Heart left ventricle (tissue), 16 donors: ENCODE measurements at regions not wholly inside any gene's neighbourhood (a gene's known extent, or its start where the extent isn't known, plus 50 kb on each side); places are given as distances from the start of the nearest gene placed in this dataset.

Experiments
- ATAC-seq, 4 donors: fragments of 200-7000 bp; cut with Tn5 transposase; one replicate each; pipeline ENCODE4 v1.9.1; 2020 to 2022; ENCODE audit warnings: moderate library complexity in 4 of 4, mild to moderate bottlenecking in 3 of 4, moderate number of reproducible peaks in 1 of 4
- DNase-seq, 5 donors: peaks; one replicate each; pipeline ENCODE4 v3.0.0-alpha.2; 2020
- H3K27ac ChIP-seq, 12 donors: fragments of 200-600 bp; sonication (generic) in 4 of 12; one replicate each; pipeline versions ENCODE4 v1.5.0 to v1.8.0; 2016 to 2022; ENCODE audit warnings: mild to moderate bottlenecking in 2 of 12
- H3K27me3 ChIP-seq, 9 donors: fragments of 200-600 bp; sonication (generic) in 2 of 9; one replicate each; pipeline versions ENCODE4 v1.5.1 to v1.8.0; 2016 to 2022; ENCODE audit warnings: mild to moderate bottlenecking in 3 of 9
- H3K36me3 ChIP-seq, 9 donors: fragments of 200-600 bp; sonication (generic) in 2 of 9; one replicate each; pipeline versions ENCODE4 v1.5.0 to v1.8.0; 2018 to 2022; ENCODE audit warnings: mild to moderate bottlenecking in 2 of 9
- H3K4me1 ChIP-seq, 12 donors: fragments of 200-600 bp; sonication (generic) in 4 of 12; one replicate each; pipeline versions ENCODE4 v1.5.0 to v1.8.0; 2016 to 2022; ENCODE audit warnings: mild to moderate bottlenecking in 3 of 12
- H3K4me3 ChIP-seq, 12 donors: fragments of 200-600 bp; sonication (generic) in 4 of 12; one replicate each; pipeline versions ENCODE4 v1.5.0 to v1.8.0; 2017 to 2022; ENCODE audit warnings: mild to moderate bottlenecking in 9 of 12, moderate library complexity in 4 of 12
- H3K9me3 ChIP-seq, 12 donors: fragments of 200-600 bp; sonication (generic) in 4 of 12; one replicate each; pipeline versions ENCODE4 v1.5.0 to v1.8.0; 2016 to 2022; ENCODE audit warnings: mild to moderate bottlenecking in 1 of 12
- POLR2A ChIP-seq, 2 donors: fragments of 450-650 bp; IDR thresholded peaks; one replicate each; pipeline ENCODE4 v1.6.1; 2017; ENCODE audit warnings: antibody characterized with exemption in 2 of 2, mild to moderate bottlenecking in 2 of 2, moderate library complexity in 2 of 2
- WGBS, 4 donors: extraction: QIAGEN DNeasy Blood & Tissue Kit in 2 of 4; methylation state at CpG; one replicate each; pipeline versions ENCODE4 v1.1.5 to v1.1.7; 2013 to 2018; 5-methylcytosine and 5-hydroxymethylcytosine counted together
- intact Hi-C, 10 donors: fragments of 100-400 bp; cut with DNase I; formaldehyde crosslinking; loops; one replicate each; pipeline versions ENCODE4 v1.11.1 to v1.14.2; 2022
- TF ChIP-seq, protein P1 (sequence below), 12 donors: fragments of 200-600 bp; sonication (generic) in 4 of 12; IDR thresholded peaks; one replicate each; pipeline versions ENCODE4 v1.5.0 to v1.8.0; 2018 to 2022; ENCODE audit warnings: antibody characterized with exemption in 12 of 12, mild to moderate bottlenecking in 5 of 12
- donor health status: ischemic (EF 13 %, LVEDD 7.1; RV severe dilation, severe dysfunction).
- donor health status: healthy with polysubstance abuse.
- donor health status: DM: no; HTN: yes; CAD: no.
- donor health status: DM: no; HTN: no; CAD: no.
- donor health status: ischemic (EF 25% LVEDD 6.9; RV normal size, moderate dysfunction).
- donor health status: ischemic (EF 25% LVEDD 5.7; RV mildly dilated, moderate dysfunction).
- donor health status: healthy.
- donor health status: DM: yes; HTN: yes; CAD: no.
- donor health status: ischemic (EF 35%, LVEDD 5.7; RV mildly dilated, moderate dysfunction).
- donor health status: nonischemic (EF 11% LVEDD 7.7; RV severe dilation, severe dysfunction).
- donor health status: DM: yes; HTN: yes; CAD: no.
- donor health status: PGD.
- donor health status: ischemic (EF 29% LVEDD 5.4; RV normal size, mild dysfunction).
- donor health status: nonischemic (EF 23%, LVEDD 6.1; RV moderate dilation, normal function).

DNA sequence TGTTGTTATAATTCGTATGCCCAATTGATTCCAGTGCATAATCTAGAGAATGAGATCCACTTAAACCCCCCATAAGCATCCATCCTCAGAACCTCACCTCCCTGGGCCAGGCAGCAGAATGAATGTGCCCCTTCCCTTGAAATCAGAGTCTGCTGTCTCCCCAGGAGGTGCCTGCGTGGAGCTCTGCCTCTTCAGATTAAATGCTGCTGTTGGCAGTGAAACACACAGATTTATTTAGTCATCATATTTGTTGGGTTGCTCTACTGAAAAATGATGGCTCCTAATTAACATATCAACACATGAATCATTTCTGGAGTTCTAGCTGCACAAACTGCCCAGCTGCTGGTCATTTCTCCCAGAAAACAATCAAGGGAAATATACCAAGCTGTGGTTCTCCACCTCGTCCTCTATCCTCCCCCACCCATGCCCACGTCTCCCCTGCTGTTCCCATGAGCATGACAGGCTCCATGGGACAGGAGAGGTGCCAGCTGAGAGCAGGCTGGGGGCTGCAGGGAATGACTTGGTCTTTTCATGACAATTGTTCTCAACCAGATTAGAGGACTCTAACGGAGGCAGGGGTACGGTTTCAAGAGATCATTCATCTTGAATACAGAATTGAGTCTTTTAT, 633.1 kb downstream of the CDH26 start:
- H3K4me1 ChIP-seq = no peaks in the 10 kb centered on the region
- no peaks in the 10 kb centered on the region for H3K9me3 ChIP-seq
- 62 to 69% (median 66%) methylated on average over 6 of the region's 6 CpGs for WGBS, 4 donors
- no peak for DNase-seq
- H3K36me3 ChIP-seq = no peaks in the 10 kb centered on the region
- no peak overlapping the region for H3K4me3 ChIP-seq
- H3K27me3 ChIP-seq = peaks cover 0 to 8% (median 0%) of the 10 kb centered on the region in 9 donors
- no peak for ATAC-seq
- intact Hi-C loops = no loop called here
- no peak overlapping the region for H3K27ac ChIP-seq
- no peak for TF ChIP-seq POLR2A (IDR thresholded peaks at IDR 0.05)
- TF ChIP-seq, protein P1, sequence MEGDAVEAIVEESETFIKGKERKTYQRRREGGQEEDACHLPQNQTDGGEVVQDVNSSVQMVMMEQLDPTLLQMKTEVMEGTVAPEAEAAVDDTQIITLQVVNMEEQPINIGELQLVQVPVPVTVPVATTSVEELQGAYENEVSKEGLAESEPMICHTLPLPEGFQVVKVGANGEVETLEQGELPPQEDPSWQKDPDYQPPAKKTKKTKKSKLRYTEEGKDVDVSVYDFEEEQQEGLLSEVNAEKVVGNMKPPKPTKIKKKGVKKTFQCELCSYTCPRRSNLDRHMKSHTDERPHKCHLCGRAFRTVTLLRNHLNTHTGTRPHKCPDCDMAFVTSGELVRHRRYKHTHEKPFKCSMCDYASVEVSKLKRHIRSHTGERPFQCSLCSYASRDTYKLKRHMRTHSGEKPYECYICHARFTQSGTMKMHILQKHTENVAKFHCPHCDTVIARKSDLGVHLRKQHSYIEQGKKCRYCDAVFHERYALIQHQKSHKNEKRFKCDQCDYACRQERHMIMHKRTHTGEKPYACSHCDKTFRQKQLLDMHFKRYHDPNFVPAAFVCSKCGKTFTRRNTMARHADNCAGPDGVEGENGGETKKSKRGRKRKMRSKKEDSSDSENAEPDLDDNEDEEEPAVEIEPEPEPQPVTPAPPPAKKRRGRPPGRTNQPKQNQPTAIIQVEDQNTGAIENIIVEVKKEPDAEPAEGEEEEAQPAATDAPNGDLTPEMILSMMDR (IDR thresholded peaks at IDR 0.05) = no peak

DNA sequence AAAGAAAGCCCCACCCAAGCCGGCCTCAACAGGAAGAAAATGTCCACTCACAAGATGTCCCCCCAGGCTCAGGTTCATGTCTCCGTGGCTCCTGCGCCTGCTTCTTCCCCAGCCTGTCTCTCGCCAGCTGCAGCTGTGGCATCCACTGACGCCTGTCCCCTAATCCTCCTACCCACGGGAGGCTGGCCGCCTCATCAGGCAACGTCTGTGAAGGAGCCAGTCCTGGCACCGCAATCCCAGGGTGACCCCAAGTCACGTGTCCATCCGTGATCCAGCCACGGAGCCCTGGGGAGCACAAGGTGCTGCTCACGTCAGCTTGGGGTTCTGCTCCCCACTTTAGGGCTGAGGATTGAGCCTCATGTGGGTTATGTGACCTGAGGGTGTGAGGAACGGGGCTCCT, 640.3 kb downstream of the CDH26 start:
- intact Hi-C loops = no loop called here
- Histone ChIP-seq H3K27me3 (peaks cover 0 to 4% (median 0%) of the 10 kb centered on the region in 9 donors), H3K27ac (no peak overlapping the region), H3K9me3 (no peaks in the 10 kb centered on the region), H3K36me3 (no peaks in the 10 kb centered on the region), H3K4me3 (no peak overlapping the region), H3K4me1 (no peaks in the 10 kb centered on the region)
- TF ChIP-seq POLR2A (IDR thresholded peaks at IDR 0.05) = no peak
- TF ChIP-seq, protein P1 (IDR thresholded peaks at IDR 0.05) = no peak
- WGBS, 4 donors = 87 to 90% (median 87%) methylated on average over 12 to 14 of the region's 14 CpGs
- DNase-seq (no peak), ATAC-seq (no peak)

DNA sequence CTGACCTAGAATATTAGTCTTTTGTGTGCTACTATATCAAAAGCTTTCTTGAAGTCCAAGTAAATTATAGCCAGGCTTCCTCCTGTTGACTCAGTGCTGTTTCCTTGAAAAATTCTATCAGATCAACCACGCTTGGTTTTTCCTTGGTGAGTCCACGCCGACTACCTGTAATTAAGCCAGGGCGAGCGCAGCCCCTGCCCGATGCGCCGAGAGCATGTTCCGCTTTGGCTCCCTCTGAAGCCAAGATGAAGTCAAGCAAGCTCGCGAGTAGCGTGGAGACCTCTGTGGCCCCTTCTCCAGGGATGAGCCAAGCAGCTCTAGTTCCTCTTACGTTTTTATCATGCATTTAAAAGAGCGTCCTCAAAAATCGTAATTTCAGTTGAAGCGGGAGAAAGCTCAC, 641.2 kb downstream of the CDH26 start:
- Histone ChIP-seq H3K36me3 (no peaks in the 10 kb centered on the region), H3K27ac (no peak overlapping the region), H3K4me3 (no peak overlapping the region), H3K4me1 (no peaks in the 10 kb centered on the region), H3K9me3 (no peaks in the 10 kb centered on the region), H3K27me3 (peaks cover 0 to 4% (median 0%) of the 10 kb centered on the region in 9 donors)
- no peak for DNase-seq
- 90 to 95% (median 93%) methylated on average over 16 of the region's 16 CpGs for WGBS, 4 donors
- no peak for ATAC-seq
- TF ChIP-seq, protein P1 (IDR thresholded peaks at IDR 0.05) = no peak
- TF ChIP-seq POLR2A (IDR thresholded peaks at IDR 0.05) = no peak
- intact Hi-C loops = no loop called here

DNA sequence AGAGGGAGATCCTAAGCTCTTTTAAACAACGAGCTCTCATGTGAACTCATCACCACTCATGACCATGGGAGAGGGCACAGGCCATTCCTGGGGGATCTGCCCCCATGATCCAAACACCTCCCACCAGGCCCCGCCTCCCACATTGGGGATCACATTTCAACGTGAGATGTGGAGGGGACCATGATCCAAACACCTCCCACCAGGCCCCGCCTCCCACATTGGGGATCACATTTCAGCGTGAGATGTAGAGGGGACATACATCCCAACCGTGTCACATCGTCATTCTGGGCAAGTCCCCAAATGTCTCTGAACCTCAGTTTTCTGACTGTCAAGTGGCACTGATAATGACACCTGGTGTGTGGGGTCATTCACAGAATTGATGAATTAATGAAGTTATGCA, 641.8 kb downstream of the CDH26 start:
- Histone ChIP-seq H3K4me1 (no peaks in the 10 kb centered on the region), H3K4me3 (no peak overlapping the region), H3K9me3 (no peaks in the 10 kb centered on the region), H3K27me3 (peaks cover 0 to 4% (median 0%) of the 10 kb centered on the region in 9 donors), H3K36me3 (no peaks in the 10 kb centered on the region), H3K27ac (no peak overlapping the region)
- DNase-seq (no peak), ATAC-seq (no peak)
- WGBS, 4 donors = 76 to 82% (median 78%) methylated on average over 7 of the region's 7 CpGs
- TF ChIP-seq POLR2A (IDR thresholded peaks at IDR 0.05) = no peak
- TF ChIP-seq, protein P1 (IDR thresholded peaks at IDR 0.05) = no peak
- intact Hi-C loops = no loop called here
